H4 (cell line): ENCODE measurements at regions not wholly inside any gene's neighbourhood (a gene's known extent, or its start where the extent isn't known, plus 50 kb on each side); places are given as distances from the start of the nearest gene placed in this dataset.
"Not testable (repeated sequence)": the region's sequence is repeated elsewhere in the genome, so short reads cannot be mapped to it uniquely, and the experiment has no call there.

Experiments
- DNase-seq: peaks from one replicate; pipeline ENCODE4 v3.0.0-alpha.2; 2015; ENCODE audit warnings: low spot score

GRCh38 chr6:21771626-21772320 lies 178.2 kb downstream of the SOX4 start:
- DNase-seq, result no peak

GRCh38 chr6:21772477-21772876 lies 178.9 kb downstream of the SOX4 start:
- DNase-seq, result no peak

GRCh38 chr6:21772884-21773575 lies 179.5 kb downstream of the SOX4 start:
- DNase-seq, result no peak

- no peak for DNase-seq
Observed at GRCh38 chr6:21773576-21773968, 180.0 kb downstream of the SOX4 start.

GRCh38 chr6:21777846-21778245 lies 184.3 kb downstream of the SOX4 start:
- no peak for DNase-seq

GRCh38 chr6:21780141-21780540 lies 186.6 kb downstream of the SOX4 start:
- DNase-seq, result no peak

GRCh38 chr6:21780679-21781078 lies 187.1 kb downstream of the SOX4 start:
- peak; percentile 34 for DNase-seq

GRCh38 chr6:21781128-21781527 lies 187.6 kb downstream of the SOX4 start:
- no peak for DNase-seq

- DNase-seq, result no peak
Observed at GRCh38 chr6:21785164-21785563, 191.6 kb downstream of the SOX4 start.

- DNase-seq, result no peak
Observed at GRCh38 chr6:21791056-21791455, 197.5 kb downstream of the SOX4 start.

- DNase-seq, result no peak
Observed at GRCh38 chr6:21791581-21791980, 198.0 kb downstream of the SOX4 start.

- no peak for DNase-seq
Observed at GRCh38 chr6:21792177-21792576, 198.6 kb downstream of the SOX4 start.

- not testable (repeated sequence) for DNase-seq
Observed at GRCh38 chr6:21796979-21797378, 203.4 kb downstream of the SOX4 start.

GRCh38 chr6:21798468-21798867 lies 204.9 kb downstream of the SOX4 start:
- no peak for DNase-seq

- no peak for DNase-seq
Observed at GRCh38 chr6:21800330-21800729, 206.8 kb downstream of the SOX4 start.

GRCh38 chr6:21800948-21801438 lies 207.4 kb downstream of the SOX4 start:
- DNase-seq, result peak; percentile 63

GRCh38 chr6:21801446-21802174 lies 208.1 kb downstream of the SOX4 start:
- no peak for DNase-seq

GRCh38 chr6:21802175-21802822 lies 208.7 kb downstream of the SOX4 start:
- DNase-seq, result no peak

GRCh38 chr6:21804941-21805610 lies 211.5 kb downstream of the SOX4 start:
- no peak for DNase-seq

- DNase-seq, result no peak
Observed at GRCh38 chr6:21807299-21808044, 213.9 kb downstream of the SOX4 start.

- peak; percentile 53 for DNase-seq
Observed at GRCh38 chr6:21808045-21808470, 214.5 kb downstream of the SOX4 start.
